K562 (cell line): ENCODE measurements at regions not wholly inside any gene's neighbourhood (a gene's known extent, or its start where the extent isn't known, plus 50 kb on each side); places are given as distances from the start of the nearest gene placed in this dataset.

ENCODE experiments used
- ATF1 ChIP-seq, 2 experiments: fragments of 450-650 bp in 1 of 2; IDR thresholded peaks; 2 replicates each; pipeline ENCODE4 v1.6.1; 2016; ENCODE audit warnings: missing compliant biosample characterization in 1 of 2, missing genetic modification characterization in 1 of 2
- C11orf30 ChIP-seq: fragments of 450-650 bp; IDR thresholded peaks from 2 replicates; pipeline ENCODE4 v1.6.1; 2016; ENCODE audit warnings: low read depth, mild to moderate bottlenecking
- DEAF1 ChIP-seq: fragments of 450-650 bp; formaldehyde crosslinking; IDR thresholded peaks from 2 replicates; pipeline ENCODE4 v1.4.0; 2020; ENCODE audit warnings: mild to moderate bottlenecking, moderate library complexity
- JUNB ChIP-seq: fragments of 450-650 bp; formaldehyde crosslinking; conservative IDR thresholded peaks from 2 replicates; pipeline ENCODE4 v1.4.0; 2020; ENCODE audit warnings: mild to moderate bottlenecking
- JUND ChIP-seq, 2 experiments: IDR thresholded peaks; 2 replicates in 1 of 2; 3 replicates in 1 of 2; pipeline ENCODE4 v1.6.1; 2011; ENCODE audit warnings: borderline replicate concordance in 2 of 2, low read depth in 2 of 2, low read length in 2 of 2, improper control_type of control experiment in 1 of 2, missing biosample characterization in 1 of 2, missing genetic modification characterization in 1 of 2, missing genetic modification reagents in 1 of 2
- KLF16 ChIP-seq: IDR thresholded peaks from 2 replicates; pipeline ENCODE4 v1.6.1; 2016; ENCODE audit warnings: antibody characterized with exemption
- MECOM ChIP-seq: fragments of 250-450 bp; sonication (Bioruptor Pico); IDR thresholded peaks from 2 replicates; pipeline ENCODE4 v1.8.0; 2022; ENCODE audit warnings: inconsistent platforms
- NR4A1 ChIP-seq, 2 experiments: fragments of 250-450 bp in 1 of 2; fragments of 450-650 bp in 1 of 2; sonication (Bioruptor Pico) in 1 of 2; IDR thresholded peaks; 2 replicates each; pipeline versions ENCODE4 v1.4.0 to v1.6.1; 2016 to 2020; ENCODE audit warnings: mild to moderate bottlenecking in 2 of 2, missing compliant biosample characterization in 1 of 2, missing genetic modification characterization in 1 of 2, moderate library complexity in 1 of 2
- PHF20 ChIP-seq: fragments of 450-650 bp; IDR thresholded peaks from 2 replicates; pipeline ENCODE4 v1.6.1; 2018; ENCODE audit not compliant: partially characterized antibody
- POLR2A ChIP-seq: fragments of 450-650 bp; conservative IDR thresholded peaks from 2 replicates; pipeline ENCODE4 v1.6.1; 2016
- TCFL5 ChIP-seq: fragments of 250-450 bp; sonication (Bioruptor Pico); conservative IDR thresholded peaks from 2 replicates; pipeline ENCODE4 v1.6.1; 2021; ENCODE audit warnings: mild to moderate bottlenecking, moderate library complexity, matching md5 sums
- TEAD4 ChIP-seq, 2 experiments: sonication (generic) in 1 of 2; formaldehyde crosslinking in 1 of 2; IDR thresholded peaks; 2 replicates each; pipeline versions ENCODE4 v1.6.1 to v1.8.0; 2012 to 2022; ENCODE audit warnings: borderline replicate concordance in 1 of 2, inconsistent platforms in 1 of 2, low read length in 1 of 2, mild to moderate bottlenecking in 1 of 2, missing genetic modification reagents in 1 of 2
- THRB ChIP-seq: fragments of 450-650 bp; formaldehyde crosslinking; conservative IDR thresholded peaks from 2 replicates; pipeline ENCODE4 v1.4.0; 2022; ENCODE audit warnings: mild to moderate bottlenecking, missing genetic modification characterization
- ZNF165 ChIP-seq: fragments of 250-450 bp; sonication (Bioruptor Pico); IDR thresholded peaks from 2 replicates; pipeline ENCODE4 v1.4.0; 2020; ENCODE audit warnings: borderline replicate concordance
- ZNF583 ChIP-seq: fragments of 250-450 bp; sonication (Bioruptor Pico); IDR thresholded peaks from 2 replicates; pipeline ENCODE4 v1.4.0; 2020
- ZNF644 ChIP-seq: fragments of 200-800 bp; sonication (Bioruptor generic); IDR thresholded peaks from 2 replicates; pipeline ENCODE4 v1.6.1; 2016; ENCODE audit warnings: low read depth, missing genetic modification characterization, missing compliant biosample characterization
- TF ChIP-seq, protein P1 (sequence below): fragments of 250-450 bp; sonication (Bioruptor Pico); IDR thresholded peaks from 2 replicates; pipeline ENCODE4 v1.5.0; 2021
- TF ChIP-seq, protein P2 (sequence below): fragments of 250-450 bp; sonication (Bioruptor Pico); IDR thresholded peaks from 2 replicates; pipeline ENCODE4 v1.4.0; 2020; ENCODE audit warnings: borderline replicate concordance
- TF ChIP-seq, protein P3 (sequence below): fragments of 250-450 bp; sonication (Bioruptor Pico); IDR thresholded peaks from 2 replicates; pipeline ENCODE4 v1.5.0; 2022; ENCODE audit warnings: mild to moderate bottlenecking

DNA sequence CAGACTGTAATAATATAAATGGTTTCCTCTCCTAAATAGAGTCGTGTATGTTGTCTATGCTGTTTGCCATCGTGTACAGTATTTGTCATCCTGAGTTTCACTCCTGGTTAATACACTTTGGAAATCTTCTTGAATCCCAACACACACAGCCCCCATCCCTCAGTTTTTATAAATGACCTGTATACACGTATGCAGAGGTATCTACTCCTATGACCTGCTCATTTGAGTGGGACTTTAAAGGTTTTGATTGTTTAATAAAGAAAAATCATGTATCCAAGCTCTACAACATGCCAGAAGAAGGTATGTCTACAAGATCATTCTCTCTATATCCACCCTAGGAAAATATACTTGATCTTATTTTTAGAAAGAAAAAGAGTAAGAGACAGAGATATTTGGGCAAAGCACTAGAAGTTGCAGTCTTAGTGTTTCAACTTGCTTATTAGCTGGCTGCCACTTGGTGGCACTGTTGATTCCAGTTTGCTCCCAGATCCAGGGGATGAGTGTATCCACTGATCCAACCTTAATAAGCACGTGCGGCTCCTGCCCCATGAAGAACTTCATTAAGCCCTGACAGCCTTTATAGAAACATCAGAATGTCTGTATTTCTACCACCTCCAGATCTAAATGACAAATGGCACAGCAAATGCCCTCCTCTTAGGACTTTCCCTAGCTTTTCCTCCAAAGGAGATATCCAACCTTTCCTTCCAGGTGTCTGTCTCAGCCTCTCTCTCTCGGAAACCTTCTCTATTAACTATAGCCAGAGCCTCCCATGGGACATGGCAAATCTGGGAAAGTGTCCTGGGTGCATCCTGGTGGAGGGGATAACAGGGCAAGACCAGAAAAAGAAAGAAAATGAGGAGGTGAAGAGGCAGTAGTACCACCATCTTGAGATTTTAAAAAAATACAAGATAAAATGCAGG lies 181.6 kb upstream of the NEBL start (continued):
- TF ChIP-seq TCFL5 (CRISPR knock-in tag), result peak; percentile 86
- TF ChIP-seq, protein P1, sequence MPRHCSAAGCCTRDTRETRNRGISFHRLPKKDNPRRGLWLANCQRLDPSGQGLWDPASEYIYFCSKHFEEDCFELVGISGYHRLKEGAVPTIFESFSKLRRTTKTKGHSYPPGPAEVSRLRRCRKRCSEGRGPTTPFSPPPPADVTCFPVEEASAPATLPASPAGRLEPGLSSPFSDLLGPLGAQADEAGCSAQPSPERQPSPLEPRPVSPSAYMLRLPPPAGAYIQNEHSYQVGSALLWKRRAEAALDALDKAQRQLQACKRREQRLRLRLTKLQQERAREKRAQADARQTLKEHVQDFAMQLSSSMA, result 0 out of 2 replicates have a peak, but pooled peaks have one; percentile 74
- TF ChIP-seq PHF20, result no peak
- TF ChIP-seq KLF16, result peak; percentile 51
- peak; percentile 77 for TF ChIP-seq DEAF1 (CRISPR knock-in tag)
- TF ChIP-seq ZNF644 (tag), result peak; percentile 92
- TF ChIP-seq MECOM, result peak; percentile 91
- TF ChIP-seq, protein P2, sequence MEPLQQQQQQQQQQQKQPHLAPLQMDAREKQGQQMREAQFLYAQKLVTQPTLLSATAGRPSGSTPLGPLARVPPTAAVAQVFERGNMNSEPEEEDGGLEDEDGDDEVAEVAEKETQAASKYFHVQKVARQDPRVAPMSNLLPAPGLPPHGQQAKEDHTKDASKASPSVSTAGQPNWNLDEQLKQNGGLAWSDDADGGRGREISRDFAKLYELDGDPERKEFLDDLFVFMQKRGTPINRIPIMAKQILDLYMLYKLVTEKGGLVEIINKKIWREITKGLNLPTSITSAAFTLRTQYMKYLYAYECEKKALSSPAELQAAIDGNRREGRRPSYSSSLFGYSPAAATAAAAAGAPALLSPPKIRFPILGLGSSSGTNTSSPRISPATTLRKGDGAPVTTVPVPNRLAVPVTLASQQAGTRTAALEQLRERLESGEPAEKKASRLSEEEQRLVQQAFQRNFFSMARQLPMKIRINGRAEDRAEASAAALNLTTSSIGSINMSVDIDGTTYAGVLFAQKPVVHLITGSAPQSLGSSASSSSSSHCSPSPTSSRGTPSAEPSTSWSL (CRISPR knock-in tag), result peak; percentile 94; the same call in 1 of the 2 replicates
- no peak for TF ChIP-seq C11orf30
- 0 out of 2 replicates have a peak, but pooled peaks have one; percentile 25 for TF ChIP-seq TEAD4 (IDR thresholded peaks at IDR 0.05; ENCODE audit: low read length)
- no peak for TF ChIP-seq TEAD4 (CRISPR knock-in tag; IDR thresholded peaks at IDR 0.05; ENCODE audit: borderline replicate concordance)
- TF ChIP-seq THRB (CRISPR knock-in tag), result 0 out of 2 replicates have a peak, but pooled peaks have one; percentile 68
- TF ChIP-seq ZNF165 (CRISPR knock-in tag), result peak; percentile 97
- peak; percentile 93 for TF ChIP-seq ZNF583 (CRISPR knock-in tag)
- no peak for TF ChIP-seq POLR2A
- TF ChIP-seq JUNB, result no peak
- TF ChIP-seq NR4A1 (CRISPR knock-in tag; IDR thresholded peaks at IDR 0.05), result no peak
- TF ChIP-seq NR4A1 (tag; IDR thresholded peaks at IDR 0.05), result peak; percentile 73; the same call in 1 of the 2 replicates
- TF ChIP-seq JUND (IDR thresholded peaks at IDR 0.05; ENCODE audit: borderline replicate concordance, low read depth, low read length), result peak; percentile 43; the same call in 1 of the 2 replicates
- TF ChIP-seq JUND (tag; IDR thresholded peaks at IDR 0.05; ENCODE audit: borderline replicate concordance, low read depth, low read length), result no peak
- no peak for TF ChIP-seq ATF1 (CRISPR knock-in tag; IDR thresholded peaks at IDR 0.05)
- peak; percentile 17; the same call in 1 of the 2 replicates for TF ChIP-seq ATF1 (tag; IDR thresholded peaks at IDR 0.05)
- TF ChIP-seq, protein P3, sequence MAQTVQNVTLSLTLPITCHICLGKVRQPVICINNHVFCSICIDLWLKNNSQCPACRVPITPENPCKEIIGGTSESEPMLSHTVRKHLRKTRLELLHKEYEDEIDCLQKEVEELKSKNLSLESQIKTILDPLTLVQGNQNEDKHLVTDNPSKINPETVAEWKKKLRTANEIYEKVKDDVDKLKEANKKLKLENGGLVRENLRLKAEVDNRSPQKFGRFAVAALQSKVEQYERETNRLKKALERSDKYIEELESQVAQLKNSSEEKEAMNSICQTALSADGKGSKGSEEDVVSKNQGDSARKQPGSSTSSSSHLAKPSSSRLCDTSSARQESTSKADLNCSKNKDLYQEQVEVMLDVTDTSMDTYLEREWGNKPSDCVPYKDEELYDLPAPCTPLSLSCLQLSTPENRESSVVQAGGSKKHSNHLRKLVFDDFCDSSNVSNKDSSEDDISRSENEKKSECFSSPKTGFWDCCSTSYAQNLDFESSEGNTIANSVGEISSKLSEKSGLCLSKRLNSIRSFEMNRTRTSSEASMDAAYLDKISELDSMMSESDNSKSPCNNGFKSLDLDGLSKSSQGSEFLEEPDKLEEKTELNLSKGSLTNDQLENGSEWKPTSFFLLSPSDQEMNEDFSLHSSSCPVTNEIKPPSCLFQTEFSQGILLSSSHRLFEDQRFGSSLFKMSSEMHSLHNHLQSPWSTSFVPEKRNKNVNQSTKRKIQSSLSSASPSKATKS (CRISPR knock-in tag), result peak; percentile 87
